ENCODE measurements at regions not wholly inside any gene's neighbourhood (a gene's known extent, or its start where the extent isn't known, plus 50 kb on each side); places are given as distances from the start of the nearest gene placed in this dataset.

DNA sequence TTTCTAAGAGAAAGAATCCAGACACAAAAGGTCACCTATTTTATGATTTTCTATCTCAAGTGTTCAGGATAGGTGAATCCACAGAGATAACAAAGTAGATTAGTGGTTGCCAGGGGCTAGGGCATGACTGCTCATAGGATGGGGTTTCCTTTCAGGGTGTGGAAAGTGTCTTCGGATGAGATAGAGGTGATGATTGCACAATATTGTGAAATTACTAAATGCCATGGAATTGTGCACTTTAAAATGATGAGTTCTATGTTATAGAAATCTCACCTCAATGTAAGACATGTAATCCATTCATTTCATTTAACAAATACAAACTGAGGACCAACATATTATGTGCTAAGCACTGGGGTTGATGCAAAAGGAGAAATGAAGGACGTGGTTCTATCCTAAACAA is 76.4 kb upstream of the GALNT17 start:
- no peak for TF ChIP-seq POLR2A (IDR thresholded peaks at IDR 0.05)
- TF ChIP-seq, protein P1, sequence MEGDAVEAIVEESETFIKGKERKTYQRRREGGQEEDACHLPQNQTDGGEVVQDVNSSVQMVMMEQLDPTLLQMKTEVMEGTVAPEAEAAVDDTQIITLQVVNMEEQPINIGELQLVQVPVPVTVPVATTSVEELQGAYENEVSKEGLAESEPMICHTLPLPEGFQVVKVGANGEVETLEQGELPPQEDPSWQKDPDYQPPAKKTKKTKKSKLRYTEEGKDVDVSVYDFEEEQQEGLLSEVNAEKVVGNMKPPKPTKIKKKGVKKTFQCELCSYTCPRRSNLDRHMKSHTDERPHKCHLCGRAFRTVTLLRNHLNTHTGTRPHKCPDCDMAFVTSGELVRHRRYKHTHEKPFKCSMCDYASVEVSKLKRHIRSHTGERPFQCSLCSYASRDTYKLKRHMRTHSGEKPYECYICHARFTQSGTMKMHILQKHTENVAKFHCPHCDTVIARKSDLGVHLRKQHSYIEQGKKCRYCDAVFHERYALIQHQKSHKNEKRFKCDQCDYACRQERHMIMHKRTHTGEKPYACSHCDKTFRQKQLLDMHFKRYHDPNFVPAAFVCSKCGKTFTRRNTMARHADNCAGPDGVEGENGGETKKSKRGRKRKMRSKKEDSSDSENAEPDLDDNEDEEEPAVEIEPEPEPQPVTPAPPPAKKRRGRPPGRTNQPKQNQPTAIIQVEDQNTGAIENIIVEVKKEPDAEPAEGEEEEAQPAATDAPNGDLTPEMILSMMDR (IDR thresholded peaks at IDR 0.05): no peak
- 83 to 92% methylated on average over 2 of the region's 2 CpGs for WGBS, 2 donors
- H3K9me3 ChIP-seq: no peaks in the 10 kb centered on the region
- no peak overlapping the region for H3K27ac ChIP-seq
- H3K36me3 ChIP-seq (ENCODE audit: low read depth, missing control alignments): no peaks in the 10 kb centered on the region
- no peaks in the 10 kb centered on the region for H3K27me3 ChIP-seq
- H3K4me1 ChIP-seq: no peaks in the 10 kb centered on the region
- intact Hi-C loops (cut with DNase I; ENCODE audit: low total_unique reads): no loop called here
- DNase-seq: no peak
- no peak overlapping the region for H3K4me3 ChIP-seq

GRCh38 chr7:71077743-71078476 is 54.0 kb upstream of the GALNT17 start:
- intact Hi-C loops (cut with DNase I; ENCODE audit: low total_unique reads): no loop called here
- no peak for TF ChIP-seq POLR2A (IDR thresholded peaks at IDR 0.05)
- TF ChIP-seq, protein P1 (IDR thresholded peaks at IDR 0.05): no peak

More at GRCh38 chr7:71077743-71078476, 54.0 kb upstream of the GALNT17 start:
- 66 to 84% methylated on average over 24 to 28 of the region's 37 CpGs for WGBS, 2 donors
- Histone ChIP-seq H3K27me3 (no peaks in the 10 kb centered on the region), H3K27ac (no peak overlapping the region), H3K4me1 (no peaks in the 10 kb centered on the region), H3K36me3 (ENCODE audit: low read depth, missing control alignments) (no peaks in the 10 kb centered on the region), H3K4me3 (peak overlapping the region; percentile 6 to 47), H3K9me3 (no peaks in the 10 kb centered on the region)
- no peak for DNase-seq
